ENCODE measurements at regions not wholly inside any gene's neighbourhood (a gene's known extent, or its start where the extent isn't known, plus 50 kb on each side); places are given as distances from the start of the nearest gene placed in this dataset.

DNA sequence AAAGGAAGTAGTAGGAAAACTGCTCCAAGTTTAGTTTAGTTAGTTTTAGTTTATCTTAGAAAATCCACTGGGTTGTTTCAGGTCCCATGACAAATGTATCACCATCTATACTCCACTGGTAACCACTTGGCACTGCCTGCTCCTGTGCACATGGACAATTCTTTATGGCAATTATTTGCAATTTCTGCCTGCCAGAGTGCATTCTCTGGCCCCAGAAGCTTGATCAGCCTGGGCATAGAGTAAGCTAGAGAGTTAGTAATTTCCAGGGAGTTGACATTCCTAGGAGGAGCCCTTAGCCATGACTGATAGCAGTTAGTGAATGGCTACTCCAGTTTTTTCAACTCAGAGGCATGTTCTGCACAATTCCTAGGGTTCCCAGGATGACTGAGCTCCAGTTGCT is 203.2 kb upstream of the FGF13 start:
- TF ChIP-seq BHLHE40 (IDR thresholded peaks at IDR 0.05; ENCODE audit: borderline replicate concordance) (no peak), TARDBP (IDR thresholded peaks at IDR 0.05) (no peak), FOXK2 (IDR thresholded peaks at IDR 0.05) (no peak), SP1 (IDR thresholded peaks at IDR 0.05) (no peak), LEF1 (IDR thresholded peaks at IDR 0.05; ENCODE audit: borderline replicate concordance) (no peak), ELF4 (IDR thresholded peaks at IDR 0.05) (no peak), ZNF384 (IDR thresholded peaks at IDR 0.05) (no peak), FOXA1 (IDR thresholded peaks at IDR 0.05) (no peak), CTBP1 (IDR thresholded peaks at IDR 0.05; ENCODE audit: borderline replicate concordance) (no peak)
- TF ChIP-seq, protein P1, sequence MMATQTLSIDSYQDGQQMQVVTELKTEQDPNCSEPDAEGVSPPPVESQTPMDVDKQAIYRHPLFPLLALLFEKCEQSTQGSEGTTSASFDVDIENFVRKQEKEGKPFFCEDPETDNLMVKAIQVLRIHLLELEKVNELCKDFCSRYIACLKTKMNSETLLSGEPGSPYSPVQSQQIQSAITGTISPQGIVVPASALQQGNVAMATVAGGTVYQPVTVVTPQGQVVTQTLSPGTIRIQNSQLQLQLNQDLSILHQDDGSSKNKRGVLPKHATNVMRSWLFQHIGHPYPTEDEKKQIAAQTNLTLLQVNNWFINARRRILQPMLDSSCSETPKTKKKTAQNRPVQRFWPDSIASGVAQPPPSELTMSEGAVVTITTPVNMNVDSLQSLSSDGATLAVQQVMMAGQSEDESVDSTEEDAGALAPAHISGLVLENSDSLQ (IDR thresholded peaks at IDR 0.05) = no peak
